ENCODE measurements at regions not wholly inside any gene's neighbourhood (a gene's known extent, or its start where the extent isn't known, plus 50 kb on each side); places are given as distances from the start of the nearest gene placed in this dataset.

DNA sequence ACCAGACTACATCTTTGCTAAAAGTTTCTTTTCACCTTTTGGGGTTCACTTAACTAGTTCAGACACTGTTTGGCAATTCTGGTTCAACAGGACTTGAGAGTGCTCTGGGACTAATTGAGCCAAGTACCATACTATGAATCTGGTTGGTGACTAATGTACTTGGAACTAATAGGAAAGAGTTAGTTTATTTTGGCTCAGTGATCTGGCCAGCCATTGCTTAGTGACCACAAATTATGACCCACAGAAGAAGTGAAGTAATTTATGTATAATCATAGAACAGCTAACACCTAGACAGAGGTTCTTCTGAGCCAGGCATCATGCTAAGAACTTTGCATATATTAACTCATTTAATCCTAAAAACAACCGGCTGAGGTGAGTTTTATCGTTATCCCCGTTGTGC lies 126.5 kb upstream of the JCAD start:
- DNase-seq (ENCODE audit: low read depth in 2 of 2), result peak; percentile 83 to 92
- no peak overlapping the region for H3K4me3 ChIP-seq (replicated peaks in 1 of 2; ENCODE audit: low read depth in 2 of 2, low read length in 2 of 2)
- TF ChIP-seq, protein P1, sequence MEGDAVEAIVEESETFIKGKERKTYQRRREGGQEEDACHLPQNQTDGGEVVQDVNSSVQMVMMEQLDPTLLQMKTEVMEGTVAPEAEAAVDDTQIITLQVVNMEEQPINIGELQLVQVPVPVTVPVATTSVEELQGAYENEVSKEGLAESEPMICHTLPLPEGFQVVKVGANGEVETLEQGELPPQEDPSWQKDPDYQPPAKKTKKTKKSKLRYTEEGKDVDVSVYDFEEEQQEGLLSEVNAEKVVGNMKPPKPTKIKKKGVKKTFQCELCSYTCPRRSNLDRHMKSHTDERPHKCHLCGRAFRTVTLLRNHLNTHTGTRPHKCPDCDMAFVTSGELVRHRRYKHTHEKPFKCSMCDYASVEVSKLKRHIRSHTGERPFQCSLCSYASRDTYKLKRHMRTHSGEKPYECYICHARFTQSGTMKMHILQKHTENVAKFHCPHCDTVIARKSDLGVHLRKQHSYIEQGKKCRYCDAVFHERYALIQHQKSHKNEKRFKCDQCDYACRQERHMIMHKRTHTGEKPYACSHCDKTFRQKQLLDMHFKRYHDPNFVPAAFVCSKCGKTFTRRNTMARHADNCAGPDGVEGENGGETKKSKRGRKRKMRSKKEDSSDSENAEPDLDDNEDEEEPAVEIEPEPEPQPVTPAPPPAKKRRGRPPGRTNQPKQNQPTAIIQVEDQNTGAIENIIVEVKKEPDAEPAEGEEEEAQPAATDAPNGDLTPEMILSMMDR (IDR thresholded peaks at IDR 0.05; ENCODE audit: low read depth, low read length), result no peak

DNA sequence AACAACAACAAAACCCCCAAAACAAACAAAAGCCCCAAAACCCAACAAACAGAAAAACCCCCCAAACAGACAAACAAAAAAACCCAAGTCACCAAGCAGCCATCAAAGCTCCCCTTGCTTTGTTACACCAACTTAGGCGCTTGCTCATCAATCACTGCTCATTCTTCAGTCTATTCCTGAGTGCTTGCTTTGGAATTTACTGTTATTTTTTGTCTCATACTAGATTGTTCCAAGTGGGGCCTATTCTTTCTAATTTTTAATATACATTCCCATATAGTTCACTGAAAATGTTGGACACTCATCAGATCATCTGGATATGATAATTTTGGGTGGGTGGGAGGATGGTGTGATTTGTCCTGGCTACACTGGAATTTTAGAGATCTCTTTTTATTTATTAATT lies 126.0 kb upstream of the JCAD start:
- TF ChIP-seq, protein P1 (IDR thresholded peaks at IDR 0.05; ENCODE audit: low read depth, low read length), result no peak
- DNase-seq (ENCODE audit: low read depth in 2 of 2), result no peak
- no peak overlapping the region for H3K4me3 ChIP-seq (replicated peaks in 1 of 2; ENCODE audit: low read depth in 2 of 2, low read length in 2 of 2)

DNA sequence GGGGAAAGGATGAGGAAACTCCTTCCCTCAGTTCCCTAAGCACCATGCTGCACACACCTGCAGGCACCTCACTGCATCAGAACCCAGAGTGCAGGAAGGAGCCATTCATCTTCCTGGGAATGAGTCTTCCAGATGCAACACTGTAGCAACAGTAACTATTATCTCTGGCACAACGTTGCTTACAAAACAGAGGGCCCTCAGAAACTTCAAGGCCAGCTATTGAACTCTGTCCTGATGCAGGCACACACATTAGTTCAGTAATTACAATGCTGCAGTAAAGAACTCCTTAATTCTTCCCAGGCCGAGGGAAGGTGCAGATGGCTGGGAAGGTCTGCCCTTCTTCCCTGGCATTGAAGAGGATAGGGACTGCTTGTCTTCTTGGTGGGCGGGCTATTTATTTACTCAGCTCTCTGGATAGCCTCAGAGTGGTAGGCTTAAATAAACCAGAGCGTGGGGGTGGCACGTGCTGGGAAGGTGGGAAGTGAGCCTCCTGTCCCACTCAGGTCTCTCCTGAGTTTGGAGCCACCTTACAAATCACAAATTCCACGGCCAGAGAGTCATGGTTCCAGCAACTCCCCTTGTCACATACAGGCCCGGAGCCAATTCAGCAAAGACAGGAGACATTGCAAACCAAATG lies 125.1 kb upstream of the JCAD start:
- TF ChIP-seq, protein P1 (IDR thresholded peaks at IDR 0.05; ENCODE audit: low read depth, low read length), result no peak
- no peak overlapping the region for H3K4me3 ChIP-seq (replicated peaks in 1 of 2; ENCODE audit: low read depth in 2 of 2, low read length in 2 of 2)
- DNase-seq (ENCODE audit: low read depth in 2 of 2), result peak in 1 of 2 donors; percentile 14

DNA sequence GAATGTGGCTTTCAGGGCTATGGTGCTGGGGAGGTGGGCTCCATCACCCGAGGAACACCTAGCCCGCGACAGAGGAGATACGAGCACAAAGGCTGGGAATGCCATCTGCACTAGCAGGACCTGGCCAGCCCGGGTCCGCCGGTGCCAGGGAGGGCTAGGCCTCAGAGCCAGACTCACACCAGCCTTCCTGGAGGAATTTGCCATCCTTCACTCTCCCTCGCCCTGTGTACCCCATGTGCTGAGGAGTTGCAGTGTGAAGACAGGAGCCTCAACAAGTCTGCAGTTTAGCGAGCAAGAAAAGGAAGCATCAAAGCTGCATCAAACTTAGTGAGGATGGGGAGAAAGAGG lies 123.6 kb upstream of the JCAD start:
- no peak overlapping the region for H3K4me3 ChIP-seq (replicated peaks in 1 of 2; ENCODE audit: low read depth in 2 of 2, low read length in 2 of 2)
- DNase-seq (ENCODE audit: low read depth in 2 of 2), result no peak
- TF ChIP-seq, protein P1 (IDR thresholded peaks at IDR 0.05; ENCODE audit: low read depth, low read length), result no peak

DNA sequence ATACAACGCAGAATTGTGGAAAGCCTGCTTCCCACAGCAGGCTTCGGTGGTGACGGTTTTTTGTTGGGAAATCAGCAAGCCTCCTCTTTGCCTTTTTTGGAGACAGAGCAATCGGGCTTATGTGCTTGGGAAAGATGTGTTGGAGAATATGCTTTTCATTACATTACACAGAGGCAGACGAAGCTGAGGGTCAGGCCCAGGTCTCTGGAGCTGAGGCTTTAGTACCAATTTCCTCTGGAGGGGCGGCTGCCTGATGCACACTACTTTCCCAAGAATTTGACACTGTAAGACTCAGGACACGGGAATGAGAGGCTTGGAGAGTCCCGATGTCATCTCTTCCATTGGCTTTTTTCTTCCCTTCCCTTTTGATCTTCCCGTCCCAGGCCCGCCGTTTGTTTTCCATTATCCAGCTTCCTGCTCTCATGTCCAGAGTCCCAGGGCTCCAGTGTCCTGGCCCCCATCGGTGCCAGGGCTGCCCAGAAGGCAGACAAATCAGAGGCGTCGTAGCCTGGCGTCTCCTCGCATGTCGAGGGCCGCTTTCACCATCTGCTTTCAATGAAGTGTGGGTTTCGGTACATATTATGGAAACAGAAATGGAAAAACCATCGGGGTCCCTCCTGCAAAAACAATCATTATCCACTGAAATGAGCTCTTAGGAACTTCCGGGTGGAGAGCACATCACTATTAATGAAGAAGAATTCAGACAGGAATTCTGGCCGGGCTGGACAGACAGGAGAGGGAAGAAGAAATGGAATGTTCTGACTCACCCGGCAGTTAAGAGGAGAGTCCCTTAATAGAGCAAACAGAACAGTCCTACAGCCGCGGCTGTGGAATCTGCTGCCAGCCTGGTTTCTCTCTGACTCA lies 123.0 kb upstream of the JCAD start:
- TF ChIP-seq, protein P1 (IDR thresholded peaks at IDR 0.05; ENCODE audit: low read depth, low read length), result no peak
- H3K4me3 ChIP-seq (replicated peaks in 1 of 2; ENCODE audit: low read depth in 2 of 2, low read length in 2 of 2), result no peak overlapping the region
- DNase-seq (ENCODE audit: low read depth in 2 of 2), result peak; percentile 81

DNA sequence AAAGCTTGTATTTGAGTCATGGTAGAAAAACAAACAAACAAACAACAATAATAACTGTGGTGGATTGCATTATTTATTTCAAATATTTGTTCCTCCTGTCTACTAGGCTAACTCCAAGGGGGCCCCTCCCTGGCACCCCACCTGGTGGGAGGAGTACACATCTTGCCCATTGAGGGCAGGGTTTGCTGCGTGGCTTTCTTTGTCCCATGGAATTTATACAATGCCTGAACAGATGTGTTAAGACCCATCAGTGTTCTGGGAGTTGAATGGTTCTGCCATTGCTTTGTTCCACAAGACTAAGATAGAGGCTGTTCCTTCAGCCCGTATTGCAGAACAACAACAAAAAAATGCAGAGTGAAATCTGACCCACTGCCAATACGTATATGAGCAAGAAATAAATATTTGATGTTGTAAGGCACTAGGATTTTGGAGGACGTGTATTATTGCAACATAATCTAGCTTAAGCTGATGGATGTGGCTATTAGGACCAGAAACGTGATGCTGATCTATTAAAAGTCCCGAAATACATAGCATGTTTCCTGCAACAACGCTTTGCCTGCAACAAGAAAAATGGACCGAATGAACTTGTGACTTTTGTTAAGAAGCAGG lies 119.1 kb upstream of the JCAD start:
- TF ChIP-seq, protein P1 (IDR thresholded peaks at IDR 0.05; ENCODE audit: low read depth, low read length), result no peak
- H3K4me3 ChIP-seq (replicated peaks in 1 of 2; ENCODE audit: low read depth in 2 of 2, low read length in 2 of 2), result no peak overlapping the region
- DNase-seq (ENCODE audit: low read depth in 2 of 2), result peak; percentile 90 to 92

All from cardiac fibroblast (primary cell).